Psoas muscle (tissue), 7 donors: ENCODE measurements at regions not wholly inside any gene's neighbourhood (a gene's known extent, or its start where the extent isn't known, plus 50 kb on each side); places are given as distances from the start of the nearest gene placed in this dataset.

Source experiments
- ATAC-seq, 4 donors: fragments of 200-7000 bp; cut with Tn5 transposase; one replicate each; pipeline ENCODE4 v1.9.1; 2020; ENCODE audit warnings: moderate library complexity in 3 of 4, mild to moderate bottlenecking in 2 of 4
- DNase-seq, 2 donors: peaks; one replicate each; pipeline ENCODE4 v3.0.0-alpha.2; 2020
- H3K27ac ChIP-seq: fragments of 200-600 bp; one replicate; pipeline ENCODE4 v1.8.0; 2022
- H3K27me3 ChIP-seq, 3 donors: fragments of 200-600 bp in 1 of 3; one replicate each; pipeline versions ENCODE4 v1.6.1 to v1.8.0; 2013 to 2022; ENCODE audit warnings: low read length in 2 of 3, mild to moderate bottlenecking in 2 of 3, moderate library complexity in 1 of 3; ENCODE audit not compliant: insufficient read depth in 3 of 3
- H3K36me3 ChIP-seq, 2 donors: fragments of 200-600 bp in 1 of 2; one replicate each; pipeline versions ENCODE4 v1.6.1 to v1.8.0; 2013 to 2022; ENCODE audit warnings: low read depth in 1 of 2, mild to moderate bottlenecking in 1 of 2, moderate library complexity in 1 of 2; ENCODE audit not compliant: insufficient read depth in 1 of 2
- H3K4me1 ChIP-seq: fragments of 200-600 bp; one replicate; pipeline ENCODE4 v1.8.0; 2022
- H3K4me3 ChIP-seq: fragments of 200-600 bp; one replicate; pipeline ENCODE4 v1.8.0; 2022; ENCODE audit warnings: mild to moderate bottlenecking
- H3K9me3 ChIP-seq: fragments of 200-600 bp; one replicate; pipeline ENCODE4 v1.8.0; 2022
- CTCF ChIP-seq: fragments of 200-600 bp; IDR thresholded peaks from one replicate; pipeline ENCODE4 v1.8.0; 2022; ENCODE audit warnings: antibody characterized with exemption
- WGBS, 3 donors: extraction: QIAGEN DNeasy Blood & Tissue Kit; methylation state at CpG; one replicate each; pipeline versions ENCODE4 v1.1.6 to v1.1.7; 2013; 5-methylcytosine and 5-hydroxymethylcytosine counted together
- intact Hi-C, 2 donors: fragments of 100-400 bp; cut with DNase I; formaldehyde crosslinking; loops; one replicate each; pipeline versions ENCODE4 v1.11.0 to v1.14.2; 2022
- donor health status: healthy with polysubstance abuse.
- donor health status: DM: no; HTN: no; CAD: no; lungs with moderate emphysema.
- donor health status: Bipolar disorder and iron deficiency.
- donor health status: healthy.
- donor health status: DM: yes; HTN: yes; CAD: no.
- donor health status: DM: no; HTN: no; CAD: no.
- donor health status: DM: yes; HTN: yes; CAD: no.

DNA sequence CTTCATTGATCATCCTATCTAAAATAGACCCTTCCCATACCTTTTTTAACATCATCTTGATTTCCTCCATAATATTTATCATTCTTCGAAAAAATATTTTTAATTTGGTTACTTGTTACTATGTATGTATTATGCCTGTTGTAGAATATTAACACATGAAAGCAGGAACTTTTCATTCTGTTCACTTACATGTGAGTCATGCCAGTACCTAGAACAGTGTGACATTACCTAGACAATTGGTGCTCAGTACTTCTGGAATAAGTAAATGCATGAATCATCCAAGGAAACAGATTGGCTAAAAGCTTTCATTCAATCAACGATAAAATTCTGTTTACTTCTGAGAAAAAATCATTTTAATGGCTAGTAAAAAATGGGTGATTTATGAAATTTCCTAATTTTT lies 76.4 kb downstream of the CXXC4 start:
- no peak for DNase-seq
- intact Hi-C loops: no loop called here
- no peak for TF ChIP-seq CTCF
- Histone ChIP-seq H3K4me3 (no peak overlapping the region), H3K27ac (no peak overlapping the region), H3K27me3 (no peaks in the 10 kb centered on the region), H3K4me1 (no peaks in the 10 kb centered on the region), H3K9me3 (no peaks in the 10 kb centered on the region), H3K36me3 (no peaks in the 10 kb centered on the region)
- WGBS, 3 donors: 90 to 91% (median 90%) methylated on average over 2 of the region's 2 CpGs
- no peak for ATAC-seq

DNA sequence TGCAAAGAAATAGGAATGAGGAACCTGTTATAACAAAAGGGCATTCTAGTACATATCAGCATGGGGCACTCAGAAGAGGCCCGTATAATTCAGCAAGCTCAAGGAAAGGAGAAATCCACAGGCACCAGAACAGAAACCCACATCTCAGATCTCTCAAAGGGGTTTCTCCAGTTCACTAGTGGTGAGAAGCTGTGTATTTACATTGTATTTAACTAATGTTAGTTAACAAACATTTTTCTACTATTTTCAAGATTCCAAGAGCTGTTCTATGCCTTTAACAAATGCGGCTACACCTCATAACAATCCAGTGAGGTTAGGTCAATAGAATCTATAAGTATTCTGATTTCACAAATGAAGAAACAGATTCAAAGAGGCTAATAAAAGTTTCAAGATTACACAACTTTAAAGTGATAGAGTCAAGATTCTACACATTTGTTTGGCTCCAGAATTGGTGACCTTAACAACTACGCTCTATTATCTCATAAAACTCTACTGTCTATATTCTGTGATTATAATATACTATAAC lies 77.3 kb downstream of the CXXC4 start:
- 88 to 93% (median 88%) methylated on average over 3 of the region's 3 CpGs for WGBS, 3 donors
- Histone ChIP-seq H3K27ac (no peak overlapping the region), H3K4me1 (no peaks in the 10 kb centered on the region), H3K4me3 (no peak overlapping the region), H3K36me3 (no peaks in the 10 kb centered on the region), H3K9me3 (no peaks in the 10 kb centered on the region), H3K27me3 (no peaks in the 10 kb centered on the region)
- no peak for TF ChIP-seq CTCF
- ATAC-seq: no peak
- no peak for DNase-seq
- intact Hi-C loops: no loop called here

DNA sequence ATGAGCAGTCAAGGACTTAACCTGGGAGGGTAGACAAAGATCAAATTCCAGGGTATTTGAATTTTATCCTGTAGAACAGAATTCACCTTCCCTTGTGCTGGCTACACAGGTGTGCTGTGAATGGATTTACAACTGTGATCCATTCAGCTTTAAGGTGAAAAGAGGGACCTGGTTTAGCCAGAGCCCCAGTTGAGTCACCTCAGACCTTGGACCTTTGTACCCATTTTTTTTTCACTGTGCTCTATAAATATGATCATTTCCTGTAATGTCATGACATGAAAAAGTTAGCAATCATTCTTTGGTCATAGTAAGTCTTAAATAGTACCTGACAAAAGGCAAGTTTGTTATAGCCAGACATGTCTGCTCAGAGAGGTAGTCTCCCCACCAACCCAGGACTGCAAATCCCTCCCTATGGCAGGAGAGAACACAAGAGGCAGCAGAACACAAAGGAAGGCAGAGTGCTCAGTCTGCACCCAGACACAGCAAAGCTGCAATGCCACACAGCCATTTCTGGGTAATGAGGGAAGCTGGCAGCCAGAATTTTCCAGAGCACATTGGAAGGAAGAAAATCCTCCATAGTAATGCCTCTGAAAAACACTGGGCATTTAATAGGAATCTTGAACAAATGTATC lies 77.9 kb downstream of the CXXC4 start:
- Histone ChIP-seq H3K27ac (no peak overlapping the region), H3K36me3 (no peaks in the 10 kb centered on the region), H3K4me3 (no peak overlapping the region), H3K4me1 (no peaks in the 10 kb centered on the region), H3K27me3 (no peaks in the 10 kb centered on the region), H3K9me3 (no peaks in the 10 kb centered on the region)
- TF ChIP-seq CTCF: no peak
- ATAC-seq (no peak), DNase-seq (no peak)
- intact Hi-C loops: no loop called here

- no peak for TF ChIP-seq CTCF
- Histone ChIP-seq H3K4me1 (no peaks in the 10 kb centered on the region), H3K4me3 (no peak overlapping the region), H3K9me3 (no peaks in the 10 kb centered on the region), H3K27ac (no peak overlapping the region), H3K36me3 (no peaks in the 10 kb centered on the region), H3K27me3 (no peaks in the 10 kb centered on the region)
- DNase-seq (no peak), ATAC-seq (no peak)
- intact Hi-C loops: no loop called here
These were observed 81.2 kb downstream of the CXXC4 start for GRCh38 chr4:104413487-104413886.

DNA sequence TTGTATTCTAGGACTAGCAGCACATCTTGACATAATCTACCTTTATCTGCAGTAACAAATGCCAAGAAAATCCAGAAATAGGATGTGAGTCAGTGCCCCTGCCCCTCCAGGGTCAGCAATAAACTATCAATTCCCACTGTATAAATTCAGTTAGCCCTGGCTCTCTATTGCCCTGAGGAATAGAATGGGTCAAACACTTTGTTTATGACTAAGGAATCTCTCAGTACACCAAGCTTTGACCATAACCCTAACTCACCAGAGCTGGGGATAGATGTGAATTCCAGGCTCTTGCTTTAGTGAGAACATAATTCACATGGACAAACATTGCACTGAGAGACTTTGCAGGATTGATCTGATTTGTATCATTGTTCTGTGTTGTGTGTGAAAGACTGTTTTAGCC lies 82.3 kb downstream of the CXXC4 start:
- no peak for DNase-seq
- ATAC-seq: no peak
- Histone ChIP-seq H3K36me3 (no peaks in the 10 kb centered on the region), H3K27ac (no peak overlapping the region), H3K4me3 (no peak overlapping the region), H3K4me1 (no peaks in the 10 kb centered on the region), H3K27me3 (no peaks in the 10 kb centered on the region), H3K9me3 (no peaks in the 10 kb centered on the region)
- no peak for TF ChIP-seq CTCF
- intact Hi-C loops: no loop called here
